Ramos (cell line): ENCODE measurements at regions not wholly inside any gene's neighbourhood (a gene's known extent, or its start where the extent isn't known, plus 50 kb on each side); places are given as distances from the start of the nearest gene placed in this dataset.

Experiments used
- in situ Hi-C: fragments of 300-500 bp; cut with MboI; formaldehyde crosslinking; loops from one replicate; pipeline ENCODE4 v1.14.3; 2022; ENCODE audit warnings: low sequenced_read_pairs; ENCODE audit not compliant: unreplicated experiment

DNA sequence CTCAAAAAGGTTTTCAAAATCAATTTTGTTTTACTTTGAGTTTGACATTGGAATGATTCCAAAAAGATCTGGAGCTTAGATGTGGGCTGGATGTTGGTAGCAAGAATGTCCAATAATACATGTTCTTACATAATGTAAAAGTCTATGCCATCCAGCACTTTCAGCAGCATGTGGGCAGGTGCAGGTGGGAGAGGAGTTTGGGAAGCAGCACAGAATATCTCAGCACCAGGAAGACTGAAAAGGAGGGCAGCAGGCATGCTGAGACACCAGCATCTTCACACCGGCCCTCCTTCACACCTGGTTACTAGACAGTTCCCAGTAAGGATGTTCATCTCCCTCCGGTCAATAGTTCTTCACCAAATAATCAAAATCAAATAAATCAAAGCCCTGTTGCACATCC, 166.6 kb downstream of the ZBTB18 start:
- in situ Hi-C loops: no loop called here

DNA sequence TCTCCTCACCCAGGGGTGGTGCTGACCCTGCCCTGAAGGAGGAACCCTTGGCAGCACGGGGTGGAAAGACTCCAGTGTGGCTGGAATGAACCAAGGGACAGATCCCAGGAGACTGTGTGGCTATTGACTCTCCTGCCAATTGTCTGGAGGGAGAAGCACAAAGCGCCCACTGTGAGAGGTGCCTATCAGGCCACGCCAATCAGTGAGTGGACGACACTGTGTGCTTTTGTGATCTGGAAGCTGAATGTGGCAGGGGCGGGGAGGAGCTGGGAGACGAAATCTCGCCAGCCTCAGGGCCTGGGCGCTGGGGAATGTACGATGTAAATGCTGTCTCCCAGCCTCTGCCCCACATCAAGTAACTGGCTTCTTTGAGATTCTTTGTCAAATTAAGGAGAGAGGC, 167.1 kb downstream of the ZBTB18 start:
- in situ Hi-C loops: no loop called here

DNA sequence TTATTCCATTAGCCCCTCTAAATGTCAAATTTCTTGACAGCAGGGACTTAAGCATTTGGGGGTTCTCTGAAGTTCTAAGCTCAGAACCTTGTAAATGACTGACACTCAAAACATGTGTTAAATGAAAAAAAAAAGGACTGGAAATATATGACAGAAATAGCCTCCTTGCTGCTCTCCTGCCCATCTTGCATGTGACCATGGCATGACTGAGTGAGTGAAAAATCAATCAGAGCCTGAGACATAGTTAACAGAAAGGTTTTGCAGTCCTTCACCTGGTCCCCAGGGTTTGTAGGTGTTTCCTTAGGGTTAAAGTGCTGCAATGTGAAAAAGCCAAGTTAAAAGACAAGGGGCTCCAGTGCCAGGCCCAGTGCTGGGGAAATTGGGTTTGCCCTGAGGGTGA, 168.1 kb downstream of the ZBTB18 start:
- in situ Hi-C loops: no loop called here

DNA sequence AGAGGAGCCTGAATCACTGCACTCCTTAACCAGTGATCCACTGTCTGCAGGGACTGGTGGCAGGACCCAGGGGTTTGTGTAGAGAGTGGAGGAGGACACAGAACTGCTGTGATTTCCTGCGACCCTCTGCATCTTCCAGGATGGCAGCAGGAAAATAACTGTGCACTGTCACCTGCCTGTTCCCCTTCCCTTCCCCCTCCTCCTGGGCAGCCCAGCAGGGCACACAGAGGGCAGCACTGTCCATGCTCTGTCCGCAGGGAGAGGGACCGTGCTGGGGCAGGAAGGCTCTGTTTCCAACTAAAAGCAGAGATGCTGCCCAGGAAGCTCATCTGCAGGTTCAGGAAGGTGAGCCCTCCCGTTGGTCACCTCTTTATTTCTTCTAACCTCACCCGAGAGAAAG, 168.7 kb downstream of the ZBTB18 start:
- in situ Hi-C loops: no loop called here

DNA sequence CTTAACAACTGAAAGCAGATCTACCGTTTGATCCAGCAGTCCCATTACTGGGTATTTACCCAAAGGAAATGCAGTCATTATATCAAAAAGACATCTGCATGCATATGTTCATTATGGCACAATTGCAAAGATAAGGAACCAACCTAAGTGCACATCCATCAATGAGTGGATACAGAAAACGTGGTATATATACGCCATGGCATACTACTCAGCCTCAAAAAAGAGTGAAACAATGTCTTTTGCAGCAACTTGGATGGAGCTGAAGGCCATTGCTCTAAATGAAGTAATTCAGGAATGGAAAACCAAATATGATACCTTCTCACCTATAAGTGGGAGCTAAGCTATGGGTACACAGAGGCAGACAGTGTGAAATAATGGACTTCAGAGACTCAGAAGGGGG, 169.3 kb downstream of the ZBTB18 start:
- in situ Hi-C loops: no loop called here

DNA sequence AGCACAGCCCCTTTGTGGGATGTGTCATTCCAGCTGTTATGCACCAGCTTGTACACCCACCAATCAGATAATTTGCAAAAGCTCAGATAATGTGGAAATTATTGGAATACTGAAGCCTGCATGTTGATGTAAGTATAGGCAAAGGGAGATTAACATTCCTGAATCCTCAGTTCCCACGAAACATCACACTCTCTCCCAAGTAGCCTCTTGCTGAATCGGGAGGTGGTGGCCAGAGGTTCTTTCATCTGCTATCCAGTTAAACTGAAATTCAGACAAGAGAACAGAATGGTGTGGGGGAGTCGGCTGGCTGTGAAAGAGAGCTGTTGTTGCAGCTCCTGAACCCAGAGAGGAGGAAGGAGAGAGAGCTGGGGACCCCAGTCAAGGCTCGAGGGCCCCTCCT, 170.9 kb downstream of the ZBTB18 start:
- in situ Hi-C loops: no loop called here

DNA sequence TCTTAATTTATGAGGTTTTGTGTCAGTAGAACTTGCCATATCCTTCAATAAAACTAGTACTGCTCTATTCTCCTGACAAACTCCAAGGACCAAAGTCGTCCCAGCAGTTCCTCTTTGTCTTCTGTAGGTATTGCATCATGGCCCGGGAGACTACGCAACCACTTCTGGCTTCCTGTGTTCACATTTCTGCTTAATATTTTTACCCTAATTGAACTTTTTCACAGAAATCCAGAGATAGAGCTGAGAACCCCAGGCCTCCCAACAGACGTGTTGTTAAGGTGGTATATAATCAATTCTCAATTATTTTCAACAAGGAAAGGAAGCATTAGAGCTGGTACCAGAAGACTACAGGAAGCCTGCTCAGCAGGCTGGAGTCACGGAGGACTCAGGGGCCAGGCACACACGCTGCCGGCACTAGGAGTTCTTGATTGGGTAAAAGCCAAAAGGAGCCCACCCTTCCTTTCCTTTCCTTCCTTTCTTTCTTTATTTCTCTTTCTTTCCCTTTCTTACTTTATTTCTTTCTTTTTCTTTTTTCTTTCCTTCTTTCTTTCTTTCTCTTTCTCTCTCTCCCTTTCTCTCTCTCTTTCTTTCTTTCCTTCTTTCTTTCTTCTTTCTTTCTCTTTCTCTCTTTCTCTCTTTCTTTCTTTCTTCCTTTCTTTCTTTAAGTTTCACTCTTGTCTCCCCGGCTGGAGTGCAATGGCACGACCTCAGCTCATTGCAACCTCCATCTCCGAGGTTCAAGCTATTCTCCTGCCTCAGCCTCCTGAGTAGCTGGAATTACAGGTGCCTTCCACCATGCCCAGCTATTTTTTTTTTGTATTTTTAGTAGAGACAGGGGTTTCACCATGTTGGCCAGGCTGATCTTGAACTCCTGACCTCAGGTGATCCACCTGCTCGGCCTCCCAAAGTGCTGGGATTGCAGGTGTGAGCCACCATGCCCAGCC, 173.7 kb downstream of the ZBTB18 start:
- in situ Hi-C loops: no loop called here

DNA sequence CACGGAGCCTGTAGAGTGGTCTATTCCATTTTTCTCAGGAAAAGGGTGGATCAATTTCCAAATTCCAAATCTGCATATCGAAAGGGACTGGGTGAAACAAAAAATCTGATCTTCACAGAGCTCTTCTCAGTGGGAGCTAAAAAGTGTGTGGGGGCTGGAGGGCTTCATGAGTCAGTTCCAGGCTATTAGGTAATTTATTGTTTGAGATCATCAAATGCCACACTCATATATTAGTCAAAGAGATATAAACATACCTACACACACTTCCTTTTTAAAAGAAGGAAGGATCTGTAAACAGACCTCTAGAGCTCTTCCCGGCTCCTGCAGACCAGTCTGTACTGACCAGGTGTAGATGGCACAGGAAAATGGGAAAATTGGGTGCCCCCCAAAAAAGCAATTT, 175.4 kb downstream of the ZBTB18 start:
- in situ Hi-C loops: no loop called here

DNA sequence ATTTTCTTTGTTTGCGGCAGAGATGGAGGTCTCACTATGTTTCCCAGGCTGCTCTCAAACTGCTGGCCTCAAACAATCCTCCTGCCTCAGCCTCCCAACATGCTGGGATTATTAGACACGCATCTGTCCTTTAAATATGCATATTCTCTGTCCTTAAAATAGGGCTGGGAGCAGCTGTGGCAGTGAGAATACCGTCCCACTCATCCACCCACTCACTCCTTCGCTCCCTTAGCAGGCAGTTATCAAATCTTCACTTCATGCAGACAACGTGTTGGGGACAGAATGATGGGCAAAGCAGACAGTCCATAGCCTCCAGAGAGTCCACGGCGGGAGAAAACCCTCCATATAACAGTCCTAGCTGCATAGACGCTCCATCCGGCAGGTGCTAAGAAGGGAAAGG, 179.4 kb downstream of the ZBTB18 start:
- in situ Hi-C loops: no loop called here

DNA sequence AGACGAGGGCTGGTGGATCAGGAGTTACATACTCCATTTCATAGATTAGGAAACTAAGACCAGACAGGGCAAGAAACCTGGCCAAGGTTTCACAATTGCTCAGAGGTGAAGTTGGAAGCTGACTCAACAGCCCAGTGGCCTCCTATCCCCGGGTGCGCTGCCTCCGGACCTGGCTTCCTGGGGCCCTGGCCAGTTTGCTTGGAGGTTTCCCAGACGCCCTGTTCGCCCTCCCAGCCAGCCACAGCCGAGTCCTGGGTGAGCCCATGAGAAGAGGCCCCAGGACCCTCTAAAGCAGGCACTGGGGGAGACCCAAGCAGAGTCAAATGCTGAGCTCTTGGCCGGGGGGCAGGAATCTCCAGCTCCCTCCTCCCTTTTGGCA, 180.1 kb downstream of the ZBTB18 start:
- in situ Hi-C loops: no loop called here

DNA sequence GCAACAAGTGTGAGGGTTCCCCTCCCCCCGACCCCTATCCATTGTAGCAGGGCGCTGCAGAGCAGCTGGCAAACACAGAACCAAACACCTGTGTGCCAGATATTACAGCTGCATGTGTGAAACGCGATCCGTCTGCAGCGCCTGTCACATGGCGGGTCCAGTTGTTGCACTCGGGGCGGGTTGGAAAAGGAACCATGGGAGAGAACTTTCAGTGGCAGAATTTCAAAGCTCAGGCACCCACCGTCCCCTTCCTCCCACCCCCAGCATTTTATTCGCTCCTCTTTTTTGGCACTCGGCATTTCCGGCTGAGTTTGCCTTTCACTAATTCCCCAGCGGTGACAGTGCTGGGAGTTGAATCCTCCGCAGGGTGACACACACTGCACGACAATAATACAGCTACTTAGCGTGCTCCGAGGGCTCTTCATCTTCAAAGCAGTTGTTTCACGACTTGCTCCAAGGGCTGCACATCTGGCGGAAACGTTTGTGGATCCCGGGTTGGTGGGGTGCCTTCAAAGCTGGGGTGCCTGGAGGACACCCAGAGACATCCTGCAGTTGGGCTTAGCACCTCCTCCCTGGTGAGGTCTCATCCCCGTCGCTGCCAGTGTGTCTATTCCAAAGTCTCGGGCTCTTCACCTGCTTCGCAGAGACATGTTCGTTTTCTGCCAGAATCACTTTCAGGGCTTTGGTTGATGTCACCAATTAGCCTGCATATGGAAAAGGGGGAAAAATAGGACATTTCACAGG, 180.7 kb downstream of the ZBTB18 start:
- in situ Hi-C loops: no loop called here

DNA sequence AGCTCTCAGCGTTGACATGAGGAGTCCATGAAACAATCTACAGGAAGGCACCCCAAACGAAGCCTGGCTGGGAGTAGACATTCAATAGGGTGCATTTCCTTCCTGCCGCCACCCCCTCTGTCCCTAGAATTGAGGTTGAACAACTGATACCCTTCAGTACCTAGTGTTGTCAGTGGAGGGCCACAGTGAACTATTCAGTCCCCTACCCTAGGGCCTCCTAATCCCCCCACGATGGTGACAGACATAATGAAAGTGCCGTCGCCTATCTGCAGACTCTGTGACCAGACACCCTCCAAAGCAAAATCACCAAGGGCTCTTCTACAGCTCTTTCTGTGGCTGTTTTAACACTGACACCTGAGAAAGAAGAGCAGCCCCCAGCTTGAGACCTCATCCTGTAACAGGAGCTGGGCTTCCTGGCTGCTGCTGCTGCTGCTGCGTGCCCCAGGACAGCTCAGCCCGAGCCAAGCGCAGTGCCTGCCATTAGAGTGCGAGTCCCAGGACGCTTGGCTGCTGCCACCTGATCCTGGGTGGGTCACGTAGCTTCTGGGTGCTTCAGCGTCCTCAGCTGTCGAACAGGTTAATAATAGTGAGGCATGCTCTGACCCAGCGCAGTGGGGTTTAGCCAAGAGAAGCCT, 183.0 kb downstream of the ZBTB18 start:
- in situ Hi-C loops: no loop called here

DNA sequence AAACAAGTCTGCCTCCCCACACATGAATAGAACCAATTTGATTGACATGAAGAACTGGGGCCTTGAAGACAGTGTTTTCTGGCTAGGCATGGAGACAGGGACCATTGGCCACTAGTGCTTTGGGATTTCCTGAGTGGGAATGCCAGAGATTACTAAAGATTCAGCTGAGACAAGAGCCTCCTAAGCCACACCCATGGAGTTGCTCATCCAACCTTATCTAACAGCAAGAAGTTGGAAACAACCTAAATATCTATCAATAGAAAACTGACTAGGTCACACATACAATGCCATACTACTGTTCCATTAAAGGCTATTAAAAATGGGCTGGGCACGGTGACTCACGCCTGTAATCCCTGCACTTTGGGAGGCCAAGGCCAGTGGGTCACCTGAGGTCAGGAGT, 184.1 kb downstream of the ZBTB18 start:
- in situ Hi-C loops: no loop called here

DNA sequence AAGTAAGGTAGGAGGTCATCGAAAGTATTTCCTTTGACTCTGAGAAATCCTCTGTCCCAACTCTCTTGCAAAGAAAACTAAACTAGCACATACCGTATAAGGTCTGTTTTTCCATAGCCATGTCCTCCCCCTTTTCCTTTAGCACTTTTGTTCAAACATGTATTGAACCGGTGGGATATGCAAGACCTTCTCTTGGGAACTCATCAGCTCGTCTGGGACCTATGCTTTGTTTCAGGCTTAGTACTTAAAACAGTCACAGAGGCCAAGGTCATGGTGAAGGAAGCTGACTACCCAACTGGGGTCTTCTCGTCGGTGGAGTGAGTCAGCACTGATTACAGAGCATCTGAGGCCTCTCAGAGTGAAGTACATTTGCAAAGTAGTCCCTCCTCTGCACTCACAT, 185.0 kb downstream of the ZBTB18 start:
- in situ Hi-C loops: no loop called here

DNA sequence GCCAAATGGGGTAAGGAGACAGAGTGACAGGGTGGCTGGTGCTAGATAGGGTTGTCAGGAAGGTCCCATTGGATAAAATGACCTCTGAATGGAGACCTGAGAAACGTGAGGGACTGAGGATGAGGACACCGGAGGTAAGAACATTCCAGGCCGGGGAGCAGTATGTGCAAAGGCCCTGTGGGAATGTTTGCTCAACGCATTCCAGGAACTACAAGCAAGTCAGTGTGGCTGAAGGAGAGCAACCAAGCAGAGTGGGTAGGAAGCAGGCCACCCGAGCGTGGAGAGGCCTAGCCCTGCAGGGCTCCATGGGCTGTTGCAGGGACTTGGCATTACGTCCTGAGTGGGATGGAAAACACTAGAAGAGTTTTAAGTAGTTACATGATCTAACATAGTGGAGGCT, 185.6 kb downstream of the ZBTB18 start:
- in situ Hi-C loops: no loop called here

DNA sequence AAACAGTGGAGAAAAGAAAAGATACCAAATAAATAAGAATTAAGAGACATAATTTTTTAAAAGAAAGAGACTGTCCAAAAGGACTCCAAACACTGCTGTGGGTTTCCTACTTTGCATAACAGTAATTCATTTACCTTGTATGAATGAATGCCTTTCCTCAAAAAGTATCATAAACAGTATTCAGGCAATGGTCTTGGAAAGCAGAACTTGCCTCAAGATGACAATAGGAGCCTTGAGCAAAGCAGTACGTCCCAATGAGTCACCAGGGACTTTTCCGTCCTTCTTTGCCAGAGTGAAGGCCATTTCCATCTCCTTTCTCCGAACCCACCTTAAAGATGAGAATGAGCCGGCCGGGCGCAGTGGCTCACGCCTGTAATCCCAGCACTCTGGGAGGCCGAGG, 186.4 kb downstream of the ZBTB18 start:
- in situ Hi-C loops: no loop called here

DNA sequence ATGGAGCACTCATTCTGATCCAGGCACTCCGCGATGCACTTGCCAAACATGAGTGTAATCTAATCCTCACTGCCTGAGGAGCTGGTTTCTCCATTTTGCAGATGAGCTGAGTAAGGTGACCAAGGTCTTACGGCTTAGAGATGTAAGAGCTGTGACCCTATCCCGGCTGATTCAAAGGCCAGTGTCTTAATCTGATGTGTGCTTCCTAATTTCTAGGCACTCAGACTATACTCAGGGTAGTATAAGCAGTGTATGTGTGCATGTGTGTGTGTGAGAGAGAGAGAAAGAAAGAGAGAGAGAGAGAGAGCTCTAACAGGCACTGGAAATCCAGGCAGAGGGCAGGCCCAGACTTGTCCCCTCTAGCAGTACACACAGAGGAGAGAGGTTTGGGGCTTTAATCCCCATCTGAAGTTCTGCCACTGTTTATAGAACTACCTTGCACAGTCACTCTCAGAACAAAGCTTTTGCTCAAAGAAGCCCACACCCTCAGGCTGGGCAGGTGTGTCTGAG, 188.2 kb downstream of the ZBTB18 start:
- in situ Hi-C loops: no loop called here

DNA sequence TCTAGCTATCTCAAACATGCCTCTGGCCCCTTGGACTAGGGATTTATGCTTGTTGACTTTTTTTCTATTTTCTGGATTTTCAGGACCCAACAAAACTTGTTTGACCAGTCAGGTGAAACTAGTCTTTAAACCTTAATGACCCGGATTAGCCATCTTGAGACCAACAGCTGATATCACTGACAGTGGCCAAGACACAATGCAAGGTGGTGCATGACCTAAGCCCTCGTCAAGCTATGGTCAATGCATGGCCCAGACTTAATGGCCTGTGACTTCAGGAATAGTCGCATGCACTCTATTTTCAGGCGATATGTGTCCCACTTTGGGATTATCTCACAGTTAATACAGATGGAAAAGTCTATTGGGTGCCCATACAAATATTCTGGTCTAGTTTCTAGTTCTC, 190.4 kb downstream of the ZBTB18 start:
- in situ Hi-C loops: no loop called here

DNA sequence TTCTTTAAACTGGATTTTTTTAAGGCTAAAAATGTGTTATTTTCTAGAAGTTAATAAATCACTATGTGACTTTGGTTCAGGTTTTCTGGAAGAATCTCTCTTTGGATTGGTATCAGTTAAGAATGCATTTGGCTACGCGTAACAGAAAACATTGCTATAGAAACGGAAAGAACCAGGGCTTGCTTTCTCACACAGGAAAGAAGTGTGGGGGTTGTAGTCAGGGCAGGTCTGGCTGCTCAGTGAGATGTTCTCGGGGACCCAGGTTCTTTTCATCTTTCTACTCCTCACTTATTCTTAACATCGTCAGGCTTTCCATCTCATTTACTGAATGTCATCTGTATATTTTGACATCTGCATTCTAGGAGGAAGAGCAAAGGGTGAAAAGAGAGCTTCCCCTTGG, 191.4 kb downstream of the ZBTB18 start:
- in situ Hi-C loops: no loop called here

DNA sequence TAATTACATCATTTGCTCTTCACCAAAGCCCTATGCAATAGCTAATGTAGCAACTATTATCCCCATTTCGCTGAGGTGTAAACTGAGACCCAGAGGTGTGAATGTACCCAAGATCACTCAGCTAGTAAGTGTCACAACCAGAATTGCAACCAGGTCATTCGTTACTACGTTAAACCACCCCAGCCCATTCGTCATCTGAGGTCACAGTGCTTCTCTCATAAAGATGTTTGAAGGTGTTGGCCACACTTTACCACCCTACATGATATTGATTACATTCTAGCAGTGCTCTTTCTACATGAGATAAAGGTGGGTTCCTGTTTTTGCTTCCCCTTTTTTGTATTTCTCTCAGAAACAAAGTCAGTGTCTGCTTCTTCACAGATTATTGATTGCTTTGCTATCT, 195.3 kb downstream of the ZBTB18 start:
- in situ Hi-C loops: no loop called here

DNA sequence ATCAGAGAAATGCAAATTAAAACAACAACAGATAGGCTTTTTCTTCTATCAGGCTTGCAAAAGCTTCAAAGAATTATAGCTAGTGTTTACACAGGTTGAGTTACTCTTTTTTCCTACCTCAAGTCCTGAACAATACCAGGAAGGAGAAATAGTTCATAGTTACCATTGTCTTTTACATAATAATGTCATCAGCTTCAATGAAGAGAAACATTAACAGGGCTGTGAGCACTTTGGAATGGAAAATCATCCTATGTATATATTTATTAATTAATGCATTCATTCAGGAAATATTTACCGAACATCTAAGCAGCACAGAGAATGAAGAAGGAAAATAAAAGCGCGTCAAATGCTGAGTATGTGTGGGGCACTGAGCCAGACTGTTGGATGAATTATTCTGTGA, 197.3 kb downstream of the ZBTB18 start:
- in situ Hi-C loops: no loop called here
